CD14-positive monocyte (primary cell): ENCODE measurements at regions not wholly inside any gene's neighbourhood (a gene's known extent, or its start where the extent isn't known, plus 50 kb on each side); places are given as distances from the start of the nearest gene placed in this dataset.
"Not testable (repeated sequence)": the region's sequence is repeated elsewhere in the genome, so short reads cannot be mapped to it uniquely, and the experiment has no call there.

Experiments
- DNase-seq, 3 donors: peaks; one replicate each; pipeline ENCODE4 v3.0.0-alpha.2; 2011 to 2022
- H2AFZ ChIP-seq: 2 replicates; pipeline ENCODE4 v1.6.0; 2012; ENCODE audit warnings: mild to moderate bottlenecking, low read depth, low read length, inconsistent platforms; ENCODE audit not compliant: insufficient read depth, poor library complexity, severe bottlenecking
- H3K27ac ChIP-seq, 2 donors: 1 replicate in 1 of 2; 2 replicates in 1 of 2; pipeline ENCODE4 v1.5.1; 2012 to 2013; ENCODE audit warnings: low read length in 2 of 2, control low read depth in 1 of 2, inconsistent platforms in 1 of 2, low read depth in 1 of 2, mild to moderate bottlenecking in 1 of 2
- H3K27me3 ChIP-seq, 2 donors: one replicate each; pipeline versions ENCODE4 v1.6.0 to v1.6.1; 2011 to 2013; ENCODE audit warnings: low read length in 2 of 2; ENCODE audit not compliant: control insufficient read depth in 2 of 2, insufficient read depth in 2 of 2
- H3K36me3 ChIP-seq, 2 donors: replicated peaks in 1 of 2; 1 replicate in 1 of 2; 2 replicates in 1 of 2; pipeline versions ENCODE4 v1.5.1 to v1.6.1; 2012 to 2013; ENCODE audit warnings: low read length in 2 of 2, control low read depth in 1 of 2, inconsistent platforms in 1 of 2, mild to moderate bottlenecking in 1 of 2; ENCODE audit not compliant: insufficient read depth in 2 of 2, control insufficient read depth in 1 of 2
- H3K4me1 ChIP-seq, 2 donors: 1 replicate in 1 of 2; 2 replicates in 1 of 2; pipeline versions ENCODE4 v1.5.1 to v1.6.1; 2012 to 2013; ENCODE audit warnings: low read length in 2 of 2, control low read depth in 1 of 2, inconsistent platforms in 1 of 2, mild to moderate bottlenecking in 1 of 2, moderate library complexity in 1 of 2; ENCODE audit not compliant: insufficient read depth in 2 of 2, control insufficient read depth in 1 of 2
- H3K4me2 ChIP-seq: replicated peaks from 2 replicates; pipeline ENCODE3; 2012; ENCODE audit warnings: low read length, moderate library complexity, mild to moderate bottlenecking; ENCODE audit not compliant: poor library complexity, severe bottlenecking; ENCODE audit errors: extremely low read depth
- H3K4me3 ChIP-seq, 3 experiments: fragments of 200-600 bp in 1 of 3; sonication (generic) in 1 of 3; replicated peaks in 1 of 3; 1 replicate in 2 of 3; 2 replicates in 1 of 3; pipeline ENCODE4 v1.5.1; 2011 to 2013; ENCODE audit warnings: low read length in 3 of 3, mild to moderate bottlenecking in 3 of 3, control low read depth in 2 of 3, low read depth in 2 of 3, inconsistent platforms in 1 of 3, moderate library complexity in 1 of 3
- H3K79me2 ChIP-seq: 2 replicates; pipeline ENCODE4 v1.6.0; 2012; ENCODE audit warnings: mild to moderate bottlenecking, control low read depth, inconsistent platforms, low read length, moderate library complexity; ENCODE audit not compliant: insufficient read depth
- H3K9ac ChIP-seq: 2 replicates; pipeline ENCODE4 v1.6.0; 2017; ENCODE audit warnings: low read length, mild to moderate bottlenecking; ENCODE audit not compliant: insufficient read depth, poor library complexity, severe bottlenecking
- H3K9me3 ChIP-seq, 2 donors: replicated peaks in 1 of 2; 1 replicate in 1 of 2; 2 replicates in 1 of 2; pipeline versions ENCODE4 v1.5.1 to v1.6.1; 2012 to 2013; ENCODE audit warnings: low read length in 2 of 2, control low read depth in 1 of 2; ENCODE audit not compliant: control insufficient read depth in 1 of 2, insufficient read depth in 1 of 2
- H4K20me1 ChIP-seq: 2 replicates; pipeline ENCODE4 v1.6.0; 2012; ENCODE audit warnings: mild to moderate bottlenecking, low read length, control low read depth, moderate library complexity; ENCODE audit not compliant: insufficient read depth
- H3K27ac Mint-ChIP-seq, 7 donors: one replicate each; pipeline ENCODE4 v1.8.0; 2020; ENCODE audit warnings: mild to moderate bottlenecking in 7 of 7, mixed read lengths in 7 of 7, moderate library complexity in 6 of 7, inconsistent platforms in 2 of 7
- H3K27me3 Mint-ChIP-seq, 3 donors: one replicate each; pipeline ENCODE4 v1.8.0; 2021 to 2022; ENCODE audit warnings: low read depth in 3 of 3, mild to moderate bottlenecking in 3 of 3, mixed read lengths in 3 of 3, moderate library complexity in 3 of 3, inconsistent platforms in 1 of 3
- H3K36me3 Mint-ChIP-seq, 2 donors: one replicate each; pipeline ENCODE4 v1.8.0; 2020; ENCODE audit warnings: mixed read lengths in 2 of 2, inconsistent platforms in 1 of 2, mild to moderate bottlenecking in 1 of 2
- H3K4me1 Mint-ChIP-seq: one replicate; pipeline ENCODE4 v1.8.0; 2020; ENCODE audit warnings: mild to moderate bottlenecking, mixed read lengths
- H3K4me3 Mint-ChIP-seq, 2 donors: one replicate each; pipeline ENCODE4 v1.8.0; 2020; ENCODE audit warnings: mild to moderate bottlenecking in 2 of 2, mixed read lengths in 2 of 2, moderate library complexity in 1 of 2
- H3K9me3 Mint-ChIP-seq, 7 donors: one replicate each; pipeline ENCODE4 v1.8.0; 2020 to 2022; ENCODE audit warnings: mixed read lengths in 7 of 7, mild to moderate bottlenecking in 6 of 7, moderate library complexity in 6 of 7, inconsistent platforms in 2 of 7
- WGBS: methylation state at CpG from one replicate; pipeline ENCODE4 v1.1.5; 2013; ENCODE audit warnings: missing lambda C conversion rate; ENCODE audit not compliant: insufficient coverage; 5-methylcytosine and 5-hydroxymethylcytosine counted together
- intact Hi-C, 2 donors: fragments of 100-400 bp; cut with micrococcal nuclease; formaldehyde crosslinking; loops; one replicate each; pipeline versions ENCODE4 v1.15.0 to v1.15.1; 2023

GRCh38 chr9:66046992-66047391, 310.0 kb downstream of the FOXD4L4 start:
- H3K36me3 ChIP-seq, H3K27me3 Mint-ChIP-seq, H3K4me3 ChIP-seq, intact Hi-C loops, H3K36me3 Mint-ChIP-seq, H3K4me1 ChIP-seq, H3K9ac ChIP-seq, H3K4me3 Mint-ChIP-seq, H3K9me3 Mint-ChIP-seq, H3K27me3 ChIP-seq, H3K4me1 Mint-ChIP-seq, H4K20me1 ChIP-seq, H3K27ac Mint-ChIP-seq, DNase-seq, H2AFZ ChIP-seq, H3K4me2 ChIP-seq, H3K79me2 ChIP-seq, H3K27ac ChIP-seq, H3K9me3 ChIP-seq: not testable (repeated sequence)
- WGBS, result no CpG with 5 or more reads among the region's 8 CpGs

DNA sequence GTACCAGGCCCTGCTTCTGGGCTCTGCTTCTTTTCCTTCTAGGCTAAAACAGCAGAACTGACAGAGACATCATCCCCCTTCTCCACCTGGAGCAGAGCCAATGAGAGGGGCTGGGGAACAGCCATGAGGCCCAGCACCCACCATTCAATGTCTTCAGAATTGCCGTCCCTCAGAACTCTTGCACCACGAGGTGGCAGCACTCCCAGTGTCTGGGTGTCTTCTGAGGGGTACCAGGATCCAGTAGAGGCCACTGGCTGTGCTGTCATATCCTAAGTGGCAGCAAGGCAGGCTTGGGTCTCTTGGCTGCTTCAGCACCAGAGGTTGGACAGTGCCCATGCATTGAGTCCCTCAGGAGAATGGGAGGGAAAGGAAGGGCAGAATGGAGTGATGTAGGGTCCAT, 312.8 kb downstream of the FOXD4L4 start:
- H3K9me3 Mint-ChIP-seq, H3K4me3 ChIP-seq, H3K4me2 ChIP-seq, H2AFZ ChIP-seq, H3K4me1 ChIP-seq, H3K27ac ChIP-seq, H3K4me3 Mint-ChIP-seq, H4K20me1 ChIP-seq, H3K27ac Mint-ChIP-seq, H3K4me1 Mint-ChIP-seq, H3K27me3 Mint-ChIP-seq, H3K9me3 ChIP-seq, H3K36me3 ChIP-seq, H3K36me3 Mint-ChIP-seq, H3K9ac ChIP-seq, H3K79me2 ChIP-seq, intact Hi-C loops, H3K27me3 ChIP-seq, DNase-seq: not testable (repeated sequence)
- WGBS, result no CpG with 5 or more reads among the region's 2 CpGs

DNA sequence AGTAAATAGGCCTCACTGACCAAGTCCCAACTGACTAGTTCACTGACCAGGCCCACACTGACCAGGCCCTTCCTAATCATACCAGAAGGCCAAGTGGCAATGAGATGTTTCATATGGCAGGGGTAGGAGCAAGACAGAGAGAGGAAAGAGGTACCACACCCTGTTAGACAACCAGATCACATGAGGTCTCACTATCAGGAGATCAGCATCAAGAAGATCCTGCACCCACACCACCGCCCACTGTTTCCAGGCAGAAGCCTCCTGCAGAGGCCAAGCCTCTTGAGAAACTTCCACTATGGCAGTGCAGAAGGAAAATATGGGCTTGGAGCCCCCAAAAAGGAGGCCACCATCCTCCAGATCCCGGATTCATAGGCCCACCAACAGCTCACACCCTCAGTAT, 317.8 kb downstream of the FOXD4L4 start:
- H3K9me3 Mint-ChIP-seq, H3K9ac ChIP-seq, H3K4me3 Mint-ChIP-seq, H3K27ac ChIP-seq, H2AFZ ChIP-seq, H3K36me3 Mint-ChIP-seq, DNase-seq, H3K9me3 ChIP-seq, H3K27me3 ChIP-seq, H3K4me1 ChIP-seq, H3K36me3 ChIP-seq, H3K27ac Mint-ChIP-seq, H3K4me1 Mint-ChIP-seq, H3K4me2 ChIP-seq, H3K79me2 ChIP-seq, H4K20me1 ChIP-seq, intact Hi-C loops, H3K27me3 Mint-ChIP-seq, H3K4me3 ChIP-seq: not testable (repeated sequence)
- WGBS, result no CpG with 5 or more reads among the region's 2 CpGs

GRCh38 chr9:66060681-66061080, 323.7 kb downstream of the FOXD4L4 start:
- H3K79me2 ChIP-seq, H3K4me3 ChIP-seq, H3K9ac ChIP-seq, H4K20me1 ChIP-seq, H3K4me1 Mint-ChIP-seq, H3K4me3 Mint-ChIP-seq, H3K4me1 ChIP-seq, H3K27me3 Mint-ChIP-seq, intact Hi-C loops, H3K9me3 ChIP-seq, H3K36me3 ChIP-seq, H3K36me3 Mint-ChIP-seq, H3K27ac Mint-ChIP-seq, H3K27me3 ChIP-seq, H2AFZ ChIP-seq, H3K9me3 Mint-ChIP-seq, DNase-seq, H3K4me2 ChIP-seq, H3K27ac ChIP-seq: not testable (repeated sequence)
- WGBS, result no CpG with 5 or more reads among the region's 1 CpG

- H3K4me3 Mint-ChIP-seq, intact Hi-C loops: not testable (repeated sequence)
Observed at GRCh38 chr9:66063822-66064221, 326.9 kb downstream of the FOXD4L4 start.

More at GRCh38 chr9:66063822-66064221, 326.9 kb downstream of the FOXD4L4 start:
- H3K36me3 Mint-ChIP-seq, H3K79me2 ChIP-seq, H3K4me2 ChIP-seq, H3K9me3 Mint-ChIP-seq, DNase-seq, H3K27ac Mint-ChIP-seq, H3K36me3 ChIP-seq, H3K4me1 ChIP-seq, H3K27ac ChIP-seq, H3K9me3 ChIP-seq, H4K20me1 ChIP-seq, H3K4me3 ChIP-seq, H3K4me1 Mint-ChIP-seq, H3K27me3 Mint-ChIP-seq, H3K9ac ChIP-seq, H3K27me3 ChIP-seq, H2AFZ ChIP-seq: not testable (repeated sequence)
- WGBS, result no CpG with 5 or more reads among the region's 1 CpG
